Fibroblast of mammary gland (primary cell): ENCODE measurements at regions not wholly inside any gene's neighbourhood (a gene's known extent, or its start where the extent isn't known, plus 50 kb on each side); places are given as distances from the start of the nearest gene placed in this dataset.

Source experiments
- DNase-seq: peaks from one replicate; pipeline ENCODE4 v3.0.0-alpha.2; 2010; ENCODE audit warnings: low read depth
- H3K4me3 ChIP-seq: 2 replicates; pipeline ENCODE4 v1.5.1; 2011; ENCODE audit warnings: low read depth, mild to moderate bottlenecking, low read length, moderate library complexity; ENCODE audit not compliant: control insufficient read depth
- TF ChIP-seq, protein P1 (sequence below): conservative IDR thresholded peaks from 2 replicates; pipeline ENCODE4 v1.5.1; 2011; ENCODE audit warnings: low read depth, low read length, inconsistent platforms; ENCODE audit not compliant: control insufficient read depth, insufficient read depth

DNA sequence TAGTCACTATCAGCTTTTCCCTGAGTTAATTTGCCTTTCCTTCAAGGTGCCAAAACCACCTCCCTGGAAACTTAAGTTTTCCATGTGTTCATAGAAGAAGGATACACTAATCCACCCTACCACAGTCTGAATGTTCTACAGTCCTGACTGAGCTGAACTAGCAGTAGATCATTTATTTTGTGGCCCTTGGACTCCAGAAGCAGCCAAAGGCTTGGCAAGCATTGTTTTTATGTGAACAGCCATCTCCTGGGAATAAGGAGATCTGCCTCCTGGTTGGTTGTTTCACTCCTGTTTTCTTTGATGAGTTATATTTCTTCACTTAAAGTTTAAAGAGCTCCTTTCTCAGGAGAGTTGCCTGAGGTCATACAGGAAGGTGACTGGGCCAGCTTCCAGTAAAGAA is 634.6 kb upstream of the SOX9 start:
- peak; percentile 17 for DNase-seq
- no peak overlapping the region for H3K4me3 ChIP-seq
- TF ChIP-seq, protein P1, sequence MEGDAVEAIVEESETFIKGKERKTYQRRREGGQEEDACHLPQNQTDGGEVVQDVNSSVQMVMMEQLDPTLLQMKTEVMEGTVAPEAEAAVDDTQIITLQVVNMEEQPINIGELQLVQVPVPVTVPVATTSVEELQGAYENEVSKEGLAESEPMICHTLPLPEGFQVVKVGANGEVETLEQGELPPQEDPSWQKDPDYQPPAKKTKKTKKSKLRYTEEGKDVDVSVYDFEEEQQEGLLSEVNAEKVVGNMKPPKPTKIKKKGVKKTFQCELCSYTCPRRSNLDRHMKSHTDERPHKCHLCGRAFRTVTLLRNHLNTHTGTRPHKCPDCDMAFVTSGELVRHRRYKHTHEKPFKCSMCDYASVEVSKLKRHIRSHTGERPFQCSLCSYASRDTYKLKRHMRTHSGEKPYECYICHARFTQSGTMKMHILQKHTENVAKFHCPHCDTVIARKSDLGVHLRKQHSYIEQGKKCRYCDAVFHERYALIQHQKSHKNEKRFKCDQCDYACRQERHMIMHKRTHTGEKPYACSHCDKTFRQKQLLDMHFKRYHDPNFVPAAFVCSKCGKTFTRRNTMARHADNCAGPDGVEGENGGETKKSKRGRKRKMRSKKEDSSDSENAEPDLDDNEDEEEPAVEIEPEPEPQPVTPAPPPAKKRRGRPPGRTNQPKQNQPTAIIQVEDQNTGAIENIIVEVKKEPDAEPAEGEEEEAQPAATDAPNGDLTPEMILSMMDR, result no peak

DNA sequence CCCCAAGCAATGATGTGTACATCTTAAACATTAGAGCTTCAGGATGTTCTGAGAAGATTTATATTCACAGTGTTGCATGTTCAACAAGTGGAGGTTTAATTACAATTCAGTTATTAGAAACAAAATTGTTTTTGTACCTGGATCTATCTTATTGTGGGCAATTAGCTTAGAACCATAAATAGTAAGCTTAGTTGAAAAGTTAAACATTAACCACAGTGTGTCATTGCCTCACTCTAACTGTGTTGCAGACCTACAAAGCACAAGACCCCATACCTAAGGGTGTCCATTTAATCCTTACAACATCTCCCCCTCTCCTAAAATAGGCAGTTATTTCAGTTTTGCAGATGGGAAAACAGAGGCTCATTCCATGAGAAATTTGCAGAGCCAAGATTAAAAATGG is 632.0 kb upstream of the SOX9 start:
- no peak overlapping the region for H3K4me3 ChIP-seq
- TF ChIP-seq, protein P1, result no peak
- DNase-seq, result no peak

DNA sequence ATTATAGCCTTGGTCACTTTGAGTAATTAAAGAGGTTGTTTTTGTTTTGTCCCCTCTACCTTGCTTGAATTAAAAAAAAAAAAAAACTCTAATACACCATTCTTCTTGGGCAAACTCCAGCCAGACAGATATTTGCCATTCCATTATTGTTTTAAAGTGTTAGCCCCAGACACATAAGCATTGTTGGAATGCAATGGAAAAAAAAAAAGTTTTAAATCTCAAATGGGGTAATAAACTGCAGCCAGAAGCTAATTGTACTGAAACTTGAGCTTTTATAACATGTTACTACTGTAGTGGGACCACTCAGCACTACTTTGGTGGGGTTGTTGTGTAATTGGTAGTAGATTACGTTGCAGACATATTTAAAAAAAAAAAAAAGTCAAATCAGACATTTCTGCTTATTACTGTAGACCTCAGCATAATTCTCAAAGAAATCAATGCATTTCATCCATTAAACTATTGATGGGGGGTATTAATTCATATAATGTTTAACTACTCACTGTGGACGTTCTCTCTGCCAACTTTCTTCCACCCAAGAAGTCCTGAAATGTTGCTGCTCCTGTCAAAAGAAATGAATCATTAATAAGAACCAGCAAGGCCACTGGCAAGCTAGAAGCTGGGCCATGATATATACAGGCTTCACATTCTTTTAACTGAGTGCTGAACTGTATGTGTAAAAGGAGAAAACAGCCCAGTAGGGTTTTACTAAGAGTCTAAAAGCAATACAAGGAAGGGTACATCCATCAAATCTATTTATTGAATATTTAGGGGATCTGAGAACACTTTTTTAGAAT is 626.6 kb upstream of the SOX9 start:
- TF ChIP-seq, protein P1, result no peak
- no peak for DNase-seq
- H3K4me3 ChIP-seq, result no peak overlapping the region

DNA sequence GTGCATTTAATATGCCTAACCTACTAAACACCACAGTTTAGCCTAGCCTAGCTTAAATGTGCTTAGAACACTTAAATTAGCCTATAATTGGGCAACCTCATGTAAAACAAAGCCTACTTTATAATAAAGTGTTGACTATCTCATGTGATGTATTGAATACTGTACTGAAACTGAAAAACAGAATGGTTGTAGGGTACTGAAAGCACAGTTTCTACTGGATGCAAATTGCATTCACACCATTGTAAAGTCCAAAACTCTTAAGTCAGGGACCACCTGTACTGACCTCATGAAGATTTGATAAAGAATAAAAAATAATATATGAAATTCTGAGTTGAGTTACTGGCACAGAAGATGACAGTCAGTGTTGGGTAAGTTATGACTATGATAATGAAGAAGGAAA is 625.4 kb upstream of the SOX9 start:
- TF ChIP-seq, protein P1, result no peak
- no peak for DNase-seq
- no peak overlapping the region for H3K4me3 ChIP-seq

DNA sequence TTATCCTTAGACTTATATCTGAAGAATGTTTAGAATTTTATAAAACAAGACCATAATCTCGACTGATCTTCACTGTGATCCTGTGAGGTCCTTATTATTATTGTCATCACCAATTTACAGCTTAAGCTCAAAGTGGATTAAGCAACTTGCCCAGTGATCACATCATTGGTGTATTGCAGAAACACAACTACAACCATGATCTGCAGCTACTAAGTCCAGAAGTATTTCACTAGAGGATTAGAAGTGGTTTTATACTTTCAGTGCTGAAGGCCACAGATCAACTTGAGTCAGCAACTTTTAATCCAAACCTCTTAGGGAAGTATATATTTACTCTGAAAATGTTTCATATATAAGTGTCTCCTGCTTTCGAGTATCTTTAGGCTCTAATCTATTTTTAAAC is 624.3 kb upstream of the SOX9 start:
- DNase-seq, result no peak
- TF ChIP-seq, protein P1, result no peak

GRCh38 chr17:71500761-71501555 is 619.9 kb upstream of the SOX9 start:
- TF ChIP-seq, protein P1, result no peak
- peak; percentile 4 for DNase-seq
- no peak overlapping the region for H3K4me3 ChIP-seq

More for the DNA sequence above, 624.3 kb upstream of the SOX9 start:
- H3K4me3 ChIP-seq, result no peak overlapping the region
